GM21825 (cell line): ENCODE measurements at regions not wholly inside any gene's neighbourhood (a gene's known extent, or its start where the extent isn't known, plus 50 kb on each side); places are given as distances from the start of the nearest gene placed in this dataset.
A peak's percentile ranks its signal among the peaks of the same experiment; 100 is the strongest.
"Not testable (repeated sequence)": the region's sequence is repeated elsewhere in the genome, so short reads cannot be mapped to it uniquely, and the experiment has no call there.

Experiments used
- ATAC-seq: cut with Tn5 transposase; IDR thresholded peaks from one replicate; pipeline ENCODE4 v1.9.1; 2021; ENCODE audit warnings: mild to moderate bottlenecking, moderate library complexity; ENCODE audit not compliant: unreplicated experiment

DNA sequence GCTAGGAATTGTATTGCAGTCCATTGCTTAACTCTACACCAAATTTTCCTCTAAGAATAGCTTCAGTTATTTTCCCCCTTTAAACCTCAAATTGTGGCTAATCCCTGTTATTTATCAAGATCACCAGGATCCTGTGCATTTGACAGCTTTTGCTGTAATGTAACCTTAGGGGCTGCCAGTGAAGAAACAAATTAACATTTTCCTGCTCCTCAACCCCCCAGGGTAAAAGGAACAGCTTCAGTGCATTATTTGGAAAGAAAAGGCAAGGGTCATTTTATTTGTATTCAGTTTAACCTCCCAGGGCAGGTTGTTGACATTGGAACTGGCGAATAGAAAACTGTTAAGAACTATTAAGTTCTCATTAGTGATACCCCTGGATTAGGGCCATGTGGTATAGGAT, 57.0 kb downstream of the PCDH20 start:
- no peak for ATAC-seq

DNA sequence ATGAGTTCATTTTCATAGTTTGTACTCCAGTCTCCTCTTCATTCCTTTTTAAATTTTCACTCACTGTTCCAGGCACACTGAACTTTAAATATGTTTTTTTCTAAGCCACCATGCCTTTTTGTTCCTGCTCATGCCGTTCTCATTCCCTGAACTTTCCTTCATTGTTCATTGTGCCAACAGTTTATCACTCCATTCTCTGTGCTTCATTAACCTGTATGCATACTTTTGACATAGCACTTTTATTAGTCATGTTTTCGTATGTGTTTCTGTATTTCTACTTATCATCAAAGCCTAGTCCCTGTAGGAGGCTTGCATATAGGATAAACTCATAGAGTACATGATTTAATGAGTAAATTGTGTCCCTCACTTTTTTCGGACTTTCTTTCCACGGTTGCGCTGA, 65.3 kb downstream of the PCDH20 start:
- ATAC-seq = no peak

GRCh38 chr13:61339054-61339621, 76.5 kb downstream of the PCDH20 start:
- no peak for ATAC-seq

- ATAC-seq = no peak
Observed at GRCh38 chr13:61316647-61317046, 99.0 kb downstream of the PCDH20 start.

- ATAC-seq = no peak
Observed at GRCh38 chr13:61294467-61295191, 121.0 kb downstream of the PCDH20 start.

DNA sequence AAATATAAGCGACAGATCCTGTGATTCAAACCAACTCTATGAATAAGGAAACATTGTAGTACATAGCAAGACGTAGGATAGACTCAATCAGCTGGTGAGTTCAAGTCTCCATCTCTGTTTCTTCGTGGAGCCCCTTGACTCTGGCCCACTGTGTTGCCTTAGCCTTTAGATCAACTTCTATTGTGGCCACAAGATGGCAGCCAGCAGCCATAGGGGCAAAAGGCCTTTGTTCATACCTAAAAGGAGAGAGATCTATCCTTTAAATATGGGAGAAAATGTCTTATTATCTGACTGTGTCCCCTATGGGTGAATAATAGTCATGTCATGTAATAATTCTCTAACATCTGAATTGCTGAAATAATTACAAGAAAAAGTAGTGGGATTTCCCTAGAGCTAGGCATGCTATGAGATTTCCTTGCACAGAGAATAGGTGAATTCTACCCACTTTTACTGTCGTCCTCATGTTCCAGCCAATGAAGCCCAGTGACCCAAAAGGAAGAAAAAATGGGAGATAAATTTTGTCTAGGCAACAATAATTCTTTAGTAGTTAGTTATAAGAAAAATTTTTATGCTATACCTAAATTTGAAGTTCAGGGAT, 129.4 kb downstream of the PCDH20 start:
- ATAC-seq = no peak

GRCh38 chr13:61277586-61278276, 137.9 kb downstream of the PCDH20 start:
- ATAC-seq = no peak

- no peak for ATAC-seq
Observed at GRCh38 chr13:61277088-61277487, 138.6 kb downstream of the PCDH20 start.

DNA sequence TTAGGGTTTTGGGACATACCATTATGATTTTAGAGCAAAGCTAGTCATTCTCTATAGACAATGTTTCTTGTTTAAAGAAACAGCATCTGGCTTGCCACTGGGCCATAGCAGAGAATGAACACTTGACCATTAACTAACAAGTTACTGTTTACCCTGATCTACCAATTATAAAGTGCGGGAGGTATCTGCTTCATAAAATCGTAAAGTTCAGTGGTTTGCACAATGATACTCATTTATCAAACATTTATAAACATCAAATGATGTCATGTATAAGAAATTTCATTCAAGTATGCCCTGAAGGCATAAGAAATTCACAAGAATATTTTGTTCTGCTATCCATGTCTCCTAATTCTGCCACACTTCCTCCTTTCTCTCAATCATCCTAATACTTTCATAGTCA, 139.2 kb downstream of the PCDH20 start:
- no peak for ATAC-seq

GRCh38 chr13:61275736-61276135, 139.9 kb downstream of the PCDH20 start:
- no peak for ATAC-seq

DNA sequence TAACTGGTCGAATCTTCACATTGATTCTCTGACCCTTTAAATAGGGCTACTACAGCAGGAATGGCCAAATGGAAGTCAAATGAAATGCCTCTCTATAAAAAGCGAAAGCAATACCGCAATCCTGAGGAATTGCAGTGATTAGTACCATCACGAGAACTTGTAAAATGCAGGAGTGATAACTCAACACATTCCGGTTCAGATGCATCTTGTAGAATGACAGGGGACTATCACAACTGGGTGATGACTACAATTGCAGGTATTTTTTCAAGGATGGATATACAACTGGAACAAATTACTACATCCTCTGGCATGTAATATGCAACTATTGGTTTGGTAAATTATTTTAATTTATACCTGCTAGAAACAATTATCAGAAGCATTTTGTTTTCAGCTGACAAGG, 140.4 kb downstream of the PCDH20 start:
- no peak for ATAC-seq

DNA sequence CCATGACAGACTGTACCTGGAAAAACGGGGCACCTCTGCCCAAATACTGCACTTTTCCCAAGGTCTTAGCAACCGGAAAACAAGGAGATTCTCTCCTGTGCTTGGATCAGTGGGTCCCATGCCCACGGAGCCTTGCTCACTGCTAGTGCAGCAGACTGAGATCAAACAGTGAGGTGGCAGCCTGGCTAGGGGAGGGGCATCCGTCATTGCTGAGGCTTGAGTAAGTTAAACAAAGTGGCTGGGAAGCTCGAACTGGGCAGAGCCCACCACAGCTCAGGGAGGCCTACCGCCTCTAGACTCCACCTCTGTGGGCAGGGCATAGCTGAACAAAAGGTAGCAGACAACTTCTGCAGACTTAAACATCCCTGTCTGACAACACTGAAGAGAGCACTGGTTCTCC, 148.8 kb downstream of the PCDH20 start:
- ATAC-seq = not testable (repeated sequence)

DNA sequence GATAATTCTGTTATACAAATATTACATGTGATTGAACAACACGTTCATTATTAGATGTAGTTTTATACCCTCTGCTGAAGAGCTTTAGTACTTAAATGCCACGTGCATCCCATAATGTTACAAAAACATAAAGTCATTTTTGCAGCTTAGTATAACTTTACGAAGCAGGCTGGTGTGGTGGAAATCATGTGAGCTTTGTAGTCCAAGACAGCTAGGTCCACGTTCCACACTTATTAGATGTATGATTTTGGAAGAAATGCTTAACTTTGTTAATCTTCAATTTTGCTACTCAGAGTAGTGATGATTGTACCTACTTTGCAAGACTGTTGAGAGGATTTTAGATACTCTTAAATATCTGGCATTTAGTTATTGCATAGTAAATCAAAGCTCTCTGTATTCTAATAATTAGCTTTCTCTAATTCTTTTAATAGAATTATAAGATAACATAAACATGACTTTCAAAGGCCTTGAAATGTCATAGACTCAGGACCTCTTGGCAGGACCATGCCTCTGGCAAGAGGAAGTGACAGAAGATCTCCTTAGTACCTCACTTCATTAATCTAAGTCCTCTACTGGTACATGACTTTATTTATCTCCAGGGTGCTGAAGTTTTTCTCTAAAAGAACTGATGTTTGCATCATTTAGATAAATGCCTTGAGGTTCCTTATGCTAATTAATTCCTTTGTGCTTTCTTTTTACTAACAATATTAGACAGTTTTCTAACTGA, 153.7 kb downstream of the PCDH20 start:
- ATAC-seq = no peak

- no peak for ATAC-seq
Observed at GRCh38 chr13:61258185-61258584, 157.5 kb downstream of the PCDH20 start.

GRCh38 chr13:61255040-61255796, 160.4 kb downstream of the PCDH20 start:
- ATAC-seq = no peak

DNA sequence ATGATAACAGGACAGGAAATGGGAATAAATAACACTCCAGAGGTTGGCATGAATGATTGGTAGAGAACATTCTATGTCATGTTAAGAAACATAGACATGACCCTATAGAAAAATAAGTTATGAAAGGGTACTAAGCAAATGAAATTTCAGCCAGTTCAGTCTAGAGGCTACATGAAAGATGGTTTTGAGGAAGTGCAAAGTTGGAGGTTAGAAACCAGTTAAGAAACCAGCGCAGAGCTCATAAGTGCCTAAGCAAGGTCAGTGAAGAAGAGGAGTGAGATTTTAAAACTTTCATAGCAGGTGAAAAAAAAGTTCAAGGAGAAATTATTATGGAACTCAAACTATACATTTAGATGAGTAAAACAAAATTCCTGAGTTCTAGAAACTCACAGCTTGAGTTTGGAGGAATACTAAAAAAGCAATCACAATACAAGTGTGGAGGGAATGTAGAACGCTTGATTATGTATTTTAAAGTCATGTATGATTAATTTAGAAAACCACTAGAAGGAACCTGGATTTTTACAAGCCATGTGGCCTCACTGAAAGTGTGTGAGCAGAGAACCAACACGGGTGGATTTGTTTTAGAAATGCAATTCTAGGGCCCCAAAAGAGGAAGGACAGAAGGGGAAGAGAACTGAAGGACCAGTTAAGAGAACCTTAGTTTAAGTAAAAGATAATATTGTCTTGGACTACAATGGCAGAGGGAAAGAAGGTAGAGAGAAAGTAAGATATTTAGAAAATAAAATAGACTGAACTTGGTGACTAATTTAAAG, 162.4 kb downstream of the PCDH20 start:
- no peak for ATAC-seq

- ATAC-seq = no peak
Observed at GRCh38 chr13:61252213-61252612, 163.4 kb downstream of the PCDH20 start.

DNA sequence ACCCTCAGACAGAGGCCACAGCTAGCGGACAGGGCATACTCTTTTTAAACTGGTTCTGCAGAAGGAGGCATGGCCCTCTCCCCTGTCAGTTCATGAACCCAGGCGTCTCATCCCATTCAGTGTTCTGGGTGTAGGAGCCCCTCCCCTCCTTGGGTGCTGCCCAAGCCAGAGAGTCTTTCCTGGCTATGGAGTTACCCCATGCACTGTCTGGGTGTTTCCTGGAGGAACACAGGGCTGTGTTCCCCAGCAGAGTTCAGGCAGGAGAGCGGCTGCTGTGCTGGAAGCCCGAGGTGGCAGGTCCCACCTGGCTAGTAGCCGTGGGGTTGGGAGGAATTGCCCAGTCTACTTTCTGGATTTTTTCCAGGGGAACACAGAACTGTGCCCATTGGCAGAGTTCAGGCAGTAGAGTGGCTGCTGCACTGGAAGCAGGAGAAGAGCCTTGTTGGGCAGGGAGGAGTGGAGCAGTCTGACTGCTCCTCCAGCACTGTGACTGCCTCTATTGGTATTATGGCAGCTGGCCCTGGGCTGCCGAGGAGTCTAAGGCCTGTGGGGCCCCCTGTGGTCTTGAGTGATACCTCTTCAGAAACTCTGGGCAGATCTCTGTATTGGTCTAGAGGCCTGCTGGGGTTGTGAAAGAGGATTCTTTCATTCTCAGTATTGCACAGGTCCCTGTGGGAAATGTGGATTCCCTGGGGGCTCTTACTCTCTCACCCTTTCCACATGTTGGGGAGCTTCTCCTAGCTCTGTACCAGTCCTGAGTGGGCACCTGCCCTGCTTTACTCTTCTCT, 168.3 kb downstream of the PCDH20 start:
- peak; percentile 94 for ATAC-seq

- ATAC-seq = no peak
Observed at GRCh38 chr13:61246351-61246750, 169.3 kb downstream of the PCDH20 start.
